Panc1 (cell line): ENCODE measurements at regions not wholly inside any gene's neighbourhood (a gene's known extent, or its start where the extent isn't known, plus 50 kb on each side); places are given as distances from the start of the nearest gene placed in this dataset.

Source experiments
- CTCF ChIP-seq: fragments of 450-650 bp; IDR thresholded peaks from 2 replicates; pipeline ENCODE4 v1.5.1; 2017; ENCODE audit warnings: mild to moderate bottlenecking
- POLR2AphosphoS5 ChIP-seq: IDR thresholded peaks from 2 replicates; pipeline ENCODE4 v1.6.1; 2012; ENCODE audit warnings: mild to moderate bottlenecking, low read depth, low read length, moderate library complexity
- SIN3A ChIP-seq: IDR thresholded peaks from 2 replicates; pipeline ENCODE4 v1.6.1; 2012; ENCODE audit warnings: low read depth, mild to moderate bottlenecking, low read length, moderate library complexity, borderline replicate concordance; ENCODE audit not compliant: insufficient read depth
- TCF7L2 ChIP-seq: IDR thresholded peaks from 2 replicates; pipeline ENCODE4 v1.6.1; 2011; ENCODE audit warnings: mild to moderate bottlenecking, low read depth, low read length, inconsistent platforms

GRCh38 chr13:109644956-109645355 lies 141.4 kb downstream of the IRS2 start:
- TF ChIP-seq CTCF, result no peak
- no peak for TF ChIP-seq POLR2AphosphoS5
- TF ChIP-seq SIN3A, result no peak
- TF ChIP-seq TCF7L2, result no peak
